B cell (primary cell): ENCODE measurements at regions not wholly inside any gene's neighbourhood (a gene's known extent, or its start where the extent isn't known, plus 50 kb on each side); places are given as distances from the start of the nearest gene placed in this dataset.

Experiments used
- ATAC-seq: fragments of 200-7000 bp; cut with Tn5 transposase; one replicate; pipeline ENCODE4 v1.10.0; 2021; ENCODE audit warnings: low read depth, mild to moderate bottlenecking, moderate number of reproducible peaks, moderate library complexity
- CTCF ChIA-PET: fragments of 350-600 bp; sonication (Branson Sonifier 250); formaldehyde crosslinking; loops from one replicate; lab custom pipeline; 2021; ENCODE audit warnings: antibody characterized with exemption, inconsistent platforms; lab: Charles Lee
- POLR2A ChIA-PET: fragments of 350-600 bp; sonication (Branson Sonifier 250); formaldehyde crosslinking; loops from one replicate; lab custom pipeline; 2021; ENCODE audit warnings: antibody characterized with exemption; lab: Charles Lee
- DNase-seq: peaks from one replicate; pipeline ENCODE4 v3.0.0; 2013
- H2AFZ ChIP-seq: 2 replicates; pipeline ENCODE4 v1.6.1; 2012; ENCODE audit warnings: mild to moderate bottlenecking, low read depth, low read length; ENCODE audit not compliant: insufficient read depth, poor library complexity, severe bottlenecking
- H3K27ac ChIP-seq, 2 donors: 1 replicate in 1 of 2; 2 replicates in 1 of 2; pipeline ENCODE4 v1.5.1; 2012 to 2013; ENCODE audit warnings: low read length in 2 of 2, mild to moderate bottlenecking in 2 of 2, moderate library complexity in 1 of 2
- H3K27me3 ChIP-seq, 4 experiments: fragments of 200-600 bp in 1 of 4; sonication (generic) in 1 of 4; replicated peaks in 1 of 4; 1 replicate in 2 of 4; 2 replicates in 2 of 4; pipeline versions ENCODE4 v1.6.1 to v1.7.0; 2013 to 2016; ENCODE audit warnings: low read length in 3 of 4, mild to moderate bottlenecking in 2 of 4, mixed read lengths in 1 of 4, moderate library complexity in 1 of 4; ENCODE audit not compliant: insufficient read depth in 4 of 4, control insufficient read depth in 3 of 4; ENCODE audit errors: control extremely low read depth in 1 of 4
- H3K36me3 ChIP-seq, 2 experiments: replicated peaks in 1 of 2; 1 replicate in 1 of 2; 2 replicates in 1 of 2; pipeline versions ENCODE4 v1.6.1 to v1.7.1; 2013; ENCODE audit warnings: low read length in 1 of 2; ENCODE audit not compliant: insufficient read depth in 2 of 2, control insufficient read depth in 1 of 2; ENCODE audit errors: control extremely low read depth in 1 of 2, extremely low read depth in 1 of 2
- H3K4me1 ChIP-seq, 2 donors: fragments of 200-600 bp in 1 of 2; sonication (generic) in 1 of 2; 1 replicate in 1 of 2; 2 replicates in 1 of 2; pipeline versions ENCODE4 v1.5.1 to v1.6.1; 2013 to 2017; ENCODE audit warnings: low read length in 2 of 2; ENCODE audit not compliant: control insufficient read depth in 2 of 2, insufficient read depth in 2 of 2
- H3K4me2 ChIP-seq: replicated peaks from 2 replicates; pipeline ENCODE3; 2012; ENCODE audit warnings: mild to moderate bottlenecking, low read depth, low read length; ENCODE audit not compliant: poor library complexity, severe bottlenecking
- H3K4me3 ChIP-seq, 5 experiments: fragments of 200-600 bp in 1 of 5; sonication (generic) in 1 of 5; 1 replicate in 3 of 5; 2 replicates in 2 of 5; pipeline versions ENCODE4 v1.5.1 to v1.7.0; 2011 to 2016; ENCODE audit warnings: low read length in 4 of 5, mild to moderate bottlenecking in 4 of 5, low read depth in 2 of 5, control low read depth in 1 of 5, moderate library complexity in 1 of 5; ENCODE audit not compliant: insufficient read depth in 1 of 5; ENCODE audit errors: control extremely low read depth in 1 of 5, extremely low read depth in 1 of 5
- H3K79me2 ChIP-seq: fragments of 200-600 bp; sonication (generic); one replicate; pipeline ENCODE4 v1.6.0; 2016; ENCODE audit warnings: low read length; ENCODE audit not compliant: control insufficient read depth, insufficient read depth
- H3K9ac ChIP-seq: fragments of 200-600 bp; sonication (generic); 2 replicates; pipeline ENCODE4 v1.6.1; 2017; ENCODE audit warnings: mild to moderate bottlenecking, low read length, moderate library complexity
- H3K9me3 ChIP-seq, 3 donors: one replicate each; pipeline versions ENCODE4 v1.6.1 to v1.7.1; 2013; ENCODE audit warnings: low read length in 2 of 3; ENCODE audit not compliant: control insufficient read depth in 2 of 3, insufficient read depth in 1 of 3; ENCODE audit errors: control extremely low read depth in 1 of 3
- H4K20me1 ChIP-seq: 2 replicates; pipeline ENCODE4 v1.6.0; 2012; ENCODE audit warnings: mild to moderate bottlenecking, low read length; ENCODE audit not compliant: insufficient read depth, control insufficient read depth, poor library complexity, severe bottlenecking
- H3K27ac Mint-ChIP-seq: one replicate; pipeline ENCODE4 v1.8.0; 2021; ENCODE audit warnings: mixed read lengths
- H3K27me3 Mint-ChIP-seq: one replicate; pipeline ENCODE4 v1.8.0; 2021; ENCODE audit warnings: mixed read lengths
- H3K4me1 Mint-ChIP-seq: one replicate; pipeline ENCODE4 v1.8.0; 2021; ENCODE audit warnings: mixed read lengths
- H3K4me3 Mint-ChIP-seq: one replicate; pipeline ENCODE4 v1.8.0; 2021; ENCODE audit warnings: mixed read lengths
- H3K9me3 Mint-ChIP-seq: one replicate; pipeline ENCODE4 v1.8.0; 2022; ENCODE audit warnings: mixed read lengths; ENCODE audit not compliant: insufficient read depth
- EZH2 ChIP-seq: IDR thresholded peaks from 2 replicates; pipeline ENCODE4 v1.6.1; 2012; ENCODE audit warnings: borderline replicate concordance, low read depth, mild to moderate bottlenecking, moderate library complexity, low read length; ENCODE audit not compliant: insufficient read depth, poor library complexity, severe bottlenecking
- WGBS: methylation state at CpG from one replicate; pipeline ENCODE4 v1.1.5; 2013; ENCODE audit warnings: missing lambda C conversion rate; ENCODE audit not compliant: insufficient coverage; 5-methylcytosine and 5-hydroxymethylcytosine counted together
- intact Hi-C: fragments of 100-400 bp; cut with micrococcal nuclease; formaldehyde crosslinking; loops from one replicate; pipeline ENCODE4 v1.10.0; 2022
- TF ChIP-seq, protein P1 (sequence below): fragments of 200-600 bp; IDR thresholded peaks from one replicate; pipeline ENCODE4 v1.8.0; 2022; ENCODE audit warnings: antibody characterized with exemption, mild to moderate bottlenecking

DNA sequence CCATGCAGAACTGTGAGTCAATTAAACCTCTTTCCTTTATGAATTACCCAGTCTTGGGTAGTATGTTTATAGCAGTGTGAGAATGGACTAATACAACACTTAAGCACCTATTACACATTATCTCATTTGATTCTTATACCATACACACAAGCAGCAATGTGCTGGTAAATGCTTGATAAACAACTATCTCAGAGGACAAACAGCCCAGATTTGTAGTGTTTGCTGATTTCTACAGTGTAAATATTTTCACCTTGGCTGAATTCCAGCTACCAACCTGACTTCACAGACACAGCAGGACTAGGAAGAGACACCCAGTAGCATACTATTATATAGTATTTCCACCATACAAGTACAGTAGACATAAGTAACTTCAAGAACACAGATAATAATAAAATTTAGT lies 406.5 kb upstream of the CNKSR2 start:
- DNase-seq (no peak), ATAC-seq (no peak)
- Histone ChIP-seq H3K27me3 (no peaks in the 10 kb centered on the region), H3K27ac (no peak overlapping the region), H3K4me2 (no peak overlapping the region), H3K4me3 (no peak overlapping the region), H3K36me3 (no peaks in the 10 kb centered on the region), H3K79me2 (no peaks in the 10 kb centered on the region), H4K20me1 (no peaks in the 10 kb centered on the region), H2AFZ (no peak overlapping the region), H3K9me3 (no peaks in the 10 kb centered on the region), H3K9ac (no peak overlapping the region), H3K4me1 (no peaks in the 10 kb centered on the region)
- H3K4me1 Mint-ChIP-seq = no peaks in the 10 kb centered on the region
- no peaks in the 10 kb centered on the region for H3K27me3 Mint-ChIP-seq
- ChIA-PET POLR2A (no interaction called here), CTCF (no interaction called here)
- H3K9me3 Mint-ChIP-seq = no peaks in the 10 kb centered on the region
- H3K4me3 Mint-ChIP-seq = no peak overlapping the region
- H3K27ac Mint-ChIP-seq = no peak overlapping the region
- TF ChIP-seq EZH2 = no peak
- TF ChIP-seq, protein P1, sequence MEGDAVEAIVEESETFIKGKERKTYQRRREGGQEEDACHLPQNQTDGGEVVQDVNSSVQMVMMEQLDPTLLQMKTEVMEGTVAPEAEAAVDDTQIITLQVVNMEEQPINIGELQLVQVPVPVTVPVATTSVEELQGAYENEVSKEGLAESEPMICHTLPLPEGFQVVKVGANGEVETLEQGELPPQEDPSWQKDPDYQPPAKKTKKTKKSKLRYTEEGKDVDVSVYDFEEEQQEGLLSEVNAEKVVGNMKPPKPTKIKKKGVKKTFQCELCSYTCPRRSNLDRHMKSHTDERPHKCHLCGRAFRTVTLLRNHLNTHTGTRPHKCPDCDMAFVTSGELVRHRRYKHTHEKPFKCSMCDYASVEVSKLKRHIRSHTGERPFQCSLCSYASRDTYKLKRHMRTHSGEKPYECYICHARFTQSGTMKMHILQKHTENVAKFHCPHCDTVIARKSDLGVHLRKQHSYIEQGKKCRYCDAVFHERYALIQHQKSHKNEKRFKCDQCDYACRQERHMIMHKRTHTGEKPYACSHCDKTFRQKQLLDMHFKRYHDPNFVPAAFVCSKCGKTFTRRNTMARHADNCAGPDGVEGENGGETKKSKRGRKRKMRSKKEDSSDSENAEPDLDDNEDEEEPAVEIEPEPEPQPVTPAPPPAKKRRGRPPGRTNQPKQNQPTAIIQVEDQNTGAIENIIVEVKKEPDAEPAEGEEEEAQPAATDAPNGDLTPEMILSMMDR = no peak
- intact Hi-C loops = no loop called here

DNA sequence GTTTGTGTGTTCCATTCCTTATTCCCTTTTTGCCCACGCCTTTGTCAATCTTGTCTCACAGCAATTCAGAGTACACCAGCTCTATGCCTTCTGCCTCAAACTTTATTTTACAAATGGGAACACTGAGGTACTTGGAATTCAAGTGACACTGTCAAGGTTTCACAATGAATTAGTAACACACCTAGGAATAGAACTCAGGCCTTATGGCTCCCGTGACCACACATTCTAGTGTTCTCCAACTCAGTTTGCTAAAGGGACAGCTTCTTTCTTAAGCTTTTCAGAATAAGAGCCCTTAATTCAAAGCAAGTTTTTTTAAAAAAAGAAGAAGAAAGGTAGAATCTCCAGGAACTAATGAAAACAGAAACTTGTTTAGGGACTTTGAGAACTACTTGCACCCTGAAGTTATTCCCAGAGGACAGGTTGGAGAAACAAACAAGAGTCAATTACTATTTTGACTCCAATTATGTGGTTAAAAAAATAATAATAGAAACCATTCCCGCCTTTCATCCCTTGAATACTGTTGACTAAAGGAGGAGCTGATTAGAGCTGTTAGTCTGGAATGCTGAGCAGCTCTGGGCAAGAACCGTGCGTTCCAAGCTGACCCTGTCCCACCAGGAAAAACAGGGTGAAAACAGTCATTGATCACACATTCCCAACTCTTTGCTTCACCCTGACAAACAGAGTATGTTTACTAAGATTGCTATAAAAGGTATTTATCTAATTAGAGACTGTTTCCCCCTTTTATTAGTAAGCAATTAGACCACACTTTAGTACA lies 408.8 kb upstream of the CNKSR2 start:
- no peak overlapping the region for H2AFZ ChIP-seq
- no peaks in the 10 kb centered on the region for H3K27me3 ChIP-seq
- WGBS = 100% methylated on average over 1 of the region's 5 CpGs
- intact Hi-C loops = no loop called here
- H4K20me1 ChIP-seq = no peaks in the 10 kb centered on the region
- H3K4me1 ChIP-seq = no peaks in the 10 kb centered on the region
- no peak overlapping the region for H3K27ac ChIP-seq
- no peak overlapping the region for H3K4me2 ChIP-seq
- no peaks in the 10 kb centered on the region for H3K79me2 ChIP-seq
- Mint-ChIP-seq H3K4me3 (no peak overlapping the region), H3K9me3 (no peaks in the 10 kb centered on the region), H3K4me1 (no peaks in the 10 kb centered on the region), H3K27ac (no peak overlapping the region), H3K27me3 (no peaks in the 10 kb centered on the region)
- no peaks in the 10 kb centered on the region for H3K9me3 ChIP-seq
- DNase-seq (no peak), ATAC-seq (no peak)
- ChIA-PET POLR2A (no interaction called here), CTCF (no interaction called here)
- H3K36me3 ChIP-seq = no peaks in the 10 kb centered on the region
- H3K9ac ChIP-seq = no peak overlapping the region
- H3K4me3 ChIP-seq = no peak overlapping the region
- TF ChIP-seq, protein P1 = no peak
- no peak for TF ChIP-seq EZH2
